GM21390 (cell line): ENCODE measurements at regions not wholly inside any gene's neighbourhood (a gene's known extent, or its start where the extent isn't known, plus 50 kb on each side); places are given as distances from the start of the nearest gene placed in this dataset.
A peak's percentile ranks its signal among the peaks of the same experiment; 100 is the strongest.
"Not testable (repeated sequence)": the region's sequence is repeated elsewhere in the genome, so short reads cannot be mapped to it uniquely, and the experiment has no call there.

Experiments used
- ATAC-seq: cut with Tn5 transposase; IDR thresholded peaks from one replicate; pipeline ENCODE4 v1.9.1; 2021; ENCODE audit not compliant: unreplicated experiment

DNA sequence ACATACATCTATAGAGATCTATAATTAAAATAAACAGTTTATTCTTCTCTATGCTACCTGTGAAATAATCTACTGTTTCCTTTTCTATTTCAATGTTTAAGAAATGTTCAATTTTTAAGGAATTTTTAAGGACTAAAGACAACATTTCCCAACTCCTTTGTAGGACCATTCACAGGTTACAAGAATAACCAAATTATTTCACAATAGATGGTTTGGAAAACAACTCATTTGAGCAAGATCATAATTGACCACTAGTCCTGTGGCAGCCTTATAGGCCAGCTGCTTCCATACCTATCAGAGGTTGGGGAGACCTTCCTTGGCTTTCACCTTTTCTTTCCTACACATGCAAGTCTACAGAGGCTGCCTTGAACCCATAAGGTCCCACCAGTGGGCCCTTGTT lies 193.7 kb downstream of the TTC39B start:
- no peak for ATAC-seq

DNA sequence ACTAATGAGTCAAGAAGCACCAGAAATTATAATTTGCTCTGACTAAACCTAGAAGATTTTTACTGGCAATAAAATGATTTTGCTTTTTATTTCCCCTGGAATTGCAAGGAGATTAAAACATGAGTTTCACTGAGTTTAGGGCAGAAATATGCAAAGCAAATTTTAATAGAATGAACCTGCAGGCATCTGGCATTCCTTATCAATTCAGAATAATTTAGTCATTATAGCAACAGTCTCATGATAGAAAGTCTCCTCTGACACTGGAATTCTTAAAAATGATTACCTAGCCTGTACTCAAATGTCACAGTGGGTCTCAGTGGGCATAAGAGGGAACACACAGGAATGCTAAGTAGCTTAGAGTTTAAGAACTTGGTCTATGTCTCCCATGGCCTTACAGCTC lies 195.9 kb downstream of the TTC39B start:
- ATAC-seq: no peak

DNA sequence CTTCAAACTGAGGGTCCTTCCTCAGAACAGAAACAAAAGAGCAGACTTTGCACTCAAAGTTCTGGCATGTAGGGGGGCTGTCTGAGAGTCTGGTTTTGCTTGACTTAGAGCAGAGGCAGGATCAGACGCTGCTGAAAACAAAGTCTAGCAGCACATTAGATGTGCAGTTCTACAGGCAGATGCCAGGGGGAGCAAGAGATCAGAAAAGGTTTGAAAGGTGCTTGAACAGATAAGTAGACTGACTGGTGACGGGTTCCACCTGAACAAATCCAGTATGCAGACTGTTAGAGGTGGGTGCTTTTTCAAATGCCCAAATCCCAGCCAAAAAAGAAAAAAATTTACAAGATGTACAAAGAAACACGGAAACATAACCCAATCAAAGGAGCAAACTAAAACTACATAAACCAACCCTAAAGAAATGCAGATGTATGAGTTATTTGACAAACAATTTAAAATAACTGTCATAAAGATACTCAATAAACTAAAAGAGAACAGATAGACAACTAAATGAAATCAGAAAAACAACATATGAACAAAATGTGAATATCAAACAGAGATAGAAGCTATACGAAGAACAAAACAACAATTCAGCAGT lies 194.7 kb upstream of the FREM1 start:
- peak; percentile 94 for ATAC-seq

DNA sequence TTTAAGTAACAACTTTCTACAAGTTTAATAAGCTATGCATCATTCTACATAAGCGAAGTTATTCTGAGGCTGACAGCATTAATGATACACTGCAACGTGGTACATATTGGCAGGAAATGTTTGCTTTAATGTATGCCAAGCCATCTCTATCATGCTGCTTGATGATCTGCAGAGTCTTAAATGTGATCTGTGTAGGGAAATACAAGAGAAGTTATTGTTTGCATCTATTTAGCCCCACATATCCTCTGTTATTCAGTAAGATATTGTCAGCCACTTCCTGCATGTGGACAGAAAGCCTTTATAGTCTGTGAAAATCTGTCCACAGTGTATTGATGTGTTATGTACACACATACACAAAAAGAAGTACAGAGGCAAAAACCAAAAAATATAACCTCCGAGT lies 193.1 kb upstream of the FREM1 start:
- no peak for ATAC-seq

DNA sequence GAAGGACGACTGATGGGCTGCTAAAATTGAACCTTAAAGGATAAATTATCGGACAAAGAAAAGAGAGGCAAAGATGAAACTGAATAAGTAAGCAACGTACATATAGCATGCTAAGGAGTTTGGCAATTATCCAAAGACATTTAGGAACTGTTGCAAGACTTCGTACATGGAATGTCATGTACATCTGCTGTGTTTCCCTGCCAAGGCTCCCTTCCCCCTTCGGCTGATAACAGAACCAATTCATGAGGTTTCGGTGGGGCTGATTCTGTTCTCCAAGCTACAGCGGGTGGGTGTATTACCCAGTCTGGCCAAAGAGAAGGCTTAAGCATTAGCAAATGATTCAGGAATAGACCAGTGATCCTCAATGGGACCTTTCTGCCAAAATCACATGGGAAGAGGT lies 190.9 kb upstream of the FREM1 start:
- no peak for ATAC-seq

DNA sequence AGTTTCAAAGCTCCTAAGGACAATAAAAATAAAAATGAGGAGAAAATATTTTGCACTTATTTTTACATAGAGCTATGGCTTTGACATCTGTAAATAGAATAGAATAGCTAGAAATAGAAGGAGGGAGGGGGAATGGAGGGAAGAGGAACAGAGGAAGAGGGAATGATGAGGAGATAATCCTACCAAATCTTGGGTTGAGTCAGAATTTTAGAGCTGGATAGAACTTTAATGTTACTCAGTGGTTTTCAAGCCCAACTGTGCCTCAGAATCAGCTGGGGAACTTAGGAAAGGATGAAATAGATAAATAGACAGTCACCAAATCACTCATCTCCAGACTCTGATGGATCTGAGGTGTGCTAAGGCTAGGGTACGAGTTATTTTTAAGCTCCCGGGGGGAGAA lies 190.3 kb upstream of the FREM1 start:
- ATAC-seq: no peak

DNA sequence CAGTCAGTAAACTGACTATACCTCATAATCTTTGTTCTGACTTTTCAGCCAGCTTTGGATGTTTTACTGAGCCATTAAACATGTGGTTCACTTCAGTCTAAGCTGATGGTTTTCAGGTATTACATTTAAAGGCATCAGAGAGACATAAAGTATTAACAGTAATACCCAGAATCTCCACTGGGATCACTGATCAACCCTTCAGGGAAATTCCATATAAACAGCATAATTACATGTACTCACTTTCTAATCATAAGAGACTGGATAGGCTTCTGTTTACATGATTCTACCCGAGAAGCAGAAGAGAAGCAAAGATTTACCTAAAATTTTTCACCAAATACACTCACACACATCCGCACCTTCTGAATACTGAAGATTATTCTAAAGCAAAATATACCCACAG lies 186.7 kb upstream of the FREM1 start:
- no peak for ATAC-seq

DNA sequence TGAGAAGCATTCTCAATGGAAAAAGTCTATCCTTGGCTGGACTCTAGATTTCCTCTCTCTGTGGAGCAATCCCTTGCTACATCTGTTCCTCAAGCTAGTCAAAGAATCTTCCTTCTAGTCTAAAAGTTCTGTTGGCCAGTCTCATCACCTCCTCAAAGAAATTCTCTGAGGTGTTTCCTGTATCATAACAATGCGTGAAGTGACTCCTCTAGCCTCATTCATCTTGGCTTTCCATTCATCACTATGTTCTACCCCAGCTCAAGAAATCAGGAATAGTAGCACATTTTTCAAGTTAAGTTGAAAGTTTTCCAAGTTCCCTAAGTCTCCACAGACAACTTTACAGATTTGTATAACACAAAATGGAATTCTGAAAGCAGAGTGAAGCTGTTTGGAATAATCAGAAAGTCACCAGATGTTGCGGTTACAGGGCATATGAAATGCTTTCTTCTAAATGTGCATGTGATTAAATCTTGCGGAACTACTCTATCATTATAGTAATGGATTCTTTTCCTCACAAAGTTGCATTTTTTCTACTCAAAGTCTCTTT lies 176.6 kb upstream of the FREM1 start:
- no peak for ATAC-seq

DNA sequence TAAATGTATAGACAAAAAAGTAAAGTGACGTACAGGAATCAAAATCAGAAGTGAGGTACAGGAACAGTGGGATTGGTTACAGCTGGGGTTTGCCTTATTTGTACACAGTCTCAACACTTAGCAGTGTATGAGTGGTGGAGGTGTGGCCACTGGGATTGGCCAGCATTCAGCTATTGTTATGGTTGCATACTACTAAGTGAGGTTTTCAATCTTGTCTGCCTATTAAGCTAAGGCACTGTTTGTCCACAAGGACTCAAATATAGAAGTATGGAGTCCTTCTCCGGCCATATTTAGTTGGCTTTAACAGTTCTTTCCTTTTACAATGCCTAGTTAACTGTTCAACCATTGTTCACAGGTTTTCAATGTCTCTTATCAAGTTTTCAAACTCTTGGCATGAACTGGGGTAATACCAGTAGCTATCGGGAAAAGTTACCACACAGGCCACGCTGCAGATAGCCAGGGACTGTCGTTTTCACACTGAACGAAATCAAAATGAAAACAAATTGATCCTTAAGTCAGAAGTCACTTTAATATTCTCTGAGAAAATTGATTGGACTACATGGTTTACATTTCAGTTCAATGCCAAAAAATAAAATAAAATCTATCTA lies 176.0 kb upstream of the FREM1 start:
- no peak for ATAC-seq

DNA sequence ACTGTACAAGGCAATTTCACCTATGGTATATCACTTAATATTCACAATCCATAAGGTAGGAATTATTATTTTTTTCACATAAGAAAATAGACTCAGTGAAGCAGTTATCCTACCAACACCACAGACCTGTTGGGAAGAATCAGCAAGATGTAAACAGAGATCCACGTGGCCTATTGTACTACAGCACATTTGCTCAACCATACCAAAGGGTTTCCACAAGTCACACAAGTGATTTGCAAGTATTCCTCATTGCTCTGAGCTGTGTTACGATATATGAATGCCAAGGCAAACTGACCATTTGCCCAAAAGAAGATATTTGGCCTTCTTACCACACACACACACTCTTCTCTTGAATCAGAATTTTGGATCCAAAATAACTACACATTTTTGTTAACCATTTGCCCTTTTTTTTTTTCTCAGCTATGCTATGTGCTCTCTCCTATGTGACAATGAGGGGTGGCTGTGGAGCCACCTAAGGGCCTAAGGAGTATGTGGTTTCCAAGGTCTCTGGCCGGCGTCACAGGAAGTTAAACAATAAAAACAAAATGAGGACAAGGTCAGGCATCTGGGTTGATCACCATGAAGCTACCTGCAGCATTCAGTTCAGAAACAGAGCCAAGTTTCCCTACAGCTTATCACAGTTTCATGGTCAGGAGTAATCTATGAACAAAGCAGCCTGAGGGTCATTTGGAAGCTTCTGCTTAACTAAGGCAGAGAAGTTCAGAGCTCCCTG lies 171.0 kb upstream of the FREM1 start:
- no peak for ATAC-seq

DNA sequence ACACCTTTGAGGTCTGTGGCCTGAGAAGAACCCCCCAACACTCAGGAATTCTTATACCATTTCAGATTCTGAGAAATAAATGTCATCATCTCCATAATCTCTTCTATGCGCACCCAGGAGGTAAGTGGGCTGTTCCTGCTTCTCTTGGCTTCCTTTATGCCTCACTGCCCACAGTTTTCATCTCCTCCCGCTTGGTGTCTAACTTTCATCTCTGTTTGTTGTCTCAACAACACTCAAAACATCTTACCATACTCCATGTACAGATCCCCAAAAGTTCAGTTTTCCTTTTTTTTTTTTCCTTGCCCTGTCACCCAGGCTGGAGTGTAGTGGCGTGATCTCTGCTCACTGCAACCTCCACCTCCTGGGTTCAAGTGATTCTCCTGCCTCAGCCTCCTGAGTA lies 170.2 kb upstream of the FREM1 start:
- ATAC-seq: no peak

DNA sequence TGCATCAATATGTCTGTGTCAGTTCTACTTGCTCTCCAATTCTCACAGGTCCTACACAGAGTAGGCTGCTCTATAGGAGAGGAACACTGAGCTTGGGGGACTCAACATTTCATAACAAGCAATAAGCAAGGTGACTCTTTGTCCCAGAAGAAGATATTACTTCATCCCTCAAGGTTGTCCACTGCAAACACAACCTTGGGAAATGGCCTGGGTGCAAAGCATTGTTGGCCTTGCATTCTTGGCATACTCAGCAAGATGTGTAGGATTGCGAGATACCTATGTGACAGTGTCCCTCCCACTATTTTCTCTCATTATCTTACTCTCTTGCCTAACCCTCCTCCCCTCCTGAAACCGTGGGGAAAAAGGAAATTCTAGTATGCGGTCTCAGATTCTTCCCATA lies 169.8 kb upstream of the FREM1 start:
- ATAC-seq: no peak

DNA sequence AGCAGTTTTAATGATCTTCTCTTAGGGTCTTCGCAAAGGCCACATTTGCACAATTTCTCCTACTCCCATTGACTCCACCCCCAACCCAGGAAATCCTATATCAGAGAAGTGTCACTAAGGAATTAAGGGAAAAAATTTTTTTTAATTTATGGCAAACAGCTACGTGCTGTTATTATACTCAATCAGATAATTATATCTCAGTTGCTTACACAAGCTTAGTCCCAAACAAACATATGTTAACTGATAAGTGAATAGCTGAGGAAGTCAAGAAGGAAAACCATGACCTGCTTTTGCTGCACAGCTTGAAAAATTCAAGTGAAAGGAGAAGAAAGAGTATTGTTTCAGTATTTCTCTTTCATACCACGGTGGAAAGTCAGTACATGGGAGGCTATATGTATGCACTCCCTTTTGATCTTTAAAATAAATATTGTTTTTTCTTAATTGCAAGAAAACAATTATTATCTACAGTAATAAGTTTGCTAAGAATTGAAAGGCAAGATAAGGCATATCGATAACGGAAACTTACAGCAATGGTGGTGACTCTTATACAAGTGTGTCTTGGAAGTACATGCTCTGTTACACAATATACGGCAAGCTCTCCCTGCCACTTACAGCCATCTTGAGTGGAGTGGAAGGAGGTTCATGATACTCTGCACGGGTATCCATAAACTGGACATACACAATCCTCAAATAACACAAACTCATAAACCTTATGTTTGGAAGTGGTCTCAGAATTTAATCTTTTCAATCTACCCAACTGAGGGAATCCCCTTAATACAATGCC lies 167.9 kb upstream of the FREM1 start:
- ATAC-seq: no peak

DNA sequence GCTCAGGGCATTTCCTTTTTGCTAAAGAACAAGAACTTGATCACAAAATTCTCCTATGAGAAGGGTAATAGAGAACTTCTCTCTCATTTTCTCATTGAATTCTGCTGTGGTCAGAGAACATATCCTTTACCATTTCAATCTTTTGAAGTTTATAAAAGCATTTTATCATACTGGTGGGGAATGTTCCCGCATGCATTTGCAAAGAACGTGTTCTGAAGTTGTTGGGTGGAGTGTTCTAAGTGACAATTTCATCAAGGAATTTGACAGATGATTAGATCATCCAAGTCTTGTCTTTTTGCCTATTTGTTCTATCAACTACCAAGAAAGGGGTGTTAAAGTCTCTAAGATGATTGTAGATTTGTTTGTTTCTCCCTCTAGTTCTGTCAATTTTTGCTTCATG lies 163.4 kb upstream of the FREM1 start:
- ATAC-seq: no peak

DNA sequence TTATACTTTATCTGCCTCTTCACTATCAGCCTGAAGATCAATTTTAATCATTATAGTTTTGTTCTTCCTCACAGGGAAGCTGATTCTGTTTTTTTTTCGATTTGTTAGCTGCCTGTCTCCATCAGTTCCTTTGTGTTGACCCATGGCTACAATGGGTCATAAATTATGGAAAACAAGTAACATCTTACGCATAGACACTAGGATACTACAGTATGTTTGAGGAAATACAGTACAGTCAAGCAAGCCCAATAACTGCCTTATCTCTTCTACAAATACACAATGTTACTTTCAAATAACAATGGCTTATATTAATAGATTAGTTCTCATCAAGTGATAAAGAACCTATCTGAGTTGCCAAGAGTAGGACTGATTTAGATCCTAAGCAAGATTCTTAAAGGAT lies 160.5 kb upstream of the FREM1 start:
- ATAC-seq: no peak

DNA sequence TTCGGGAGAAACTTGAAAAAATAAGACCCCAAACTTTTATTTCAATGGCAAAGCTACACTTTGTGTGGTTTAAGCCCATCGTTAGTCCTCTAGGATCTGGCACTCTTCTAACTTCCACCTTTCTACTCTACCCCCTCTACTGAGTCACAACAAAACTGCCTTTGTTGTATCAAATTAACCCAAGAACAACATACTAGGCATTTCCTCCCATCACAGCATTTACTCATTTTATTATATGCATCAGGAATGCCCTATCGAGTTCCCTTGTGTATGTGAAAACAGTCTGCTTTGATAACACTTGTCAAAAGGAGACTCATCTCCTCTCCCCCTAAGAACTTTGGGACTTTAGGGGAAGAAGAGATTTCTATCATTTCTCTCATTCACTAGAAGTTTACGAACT lies 158.9 kb upstream of the FREM1 start:
- no peak for ATAC-seq

DNA sequence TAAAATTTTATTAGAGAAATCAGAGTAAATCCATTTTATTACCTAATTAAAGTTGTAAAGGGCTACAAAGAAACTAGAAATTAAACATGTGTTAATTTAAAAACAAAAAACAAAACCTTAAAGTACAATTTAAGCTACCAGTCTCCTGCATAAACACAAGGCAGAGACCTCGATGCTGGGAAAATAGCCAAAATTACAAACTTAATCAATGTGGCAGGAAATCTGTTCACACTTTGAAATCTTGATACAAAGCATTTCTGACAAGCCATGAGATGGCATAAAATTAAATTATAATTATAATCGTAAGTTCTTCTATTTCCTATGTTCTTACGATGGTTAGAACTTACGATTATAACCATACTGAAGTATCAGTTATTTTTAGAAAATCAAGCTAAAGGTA lies 158.0 kb upstream of the FREM1 start:
- no peak for ATAC-seq

DNA sequence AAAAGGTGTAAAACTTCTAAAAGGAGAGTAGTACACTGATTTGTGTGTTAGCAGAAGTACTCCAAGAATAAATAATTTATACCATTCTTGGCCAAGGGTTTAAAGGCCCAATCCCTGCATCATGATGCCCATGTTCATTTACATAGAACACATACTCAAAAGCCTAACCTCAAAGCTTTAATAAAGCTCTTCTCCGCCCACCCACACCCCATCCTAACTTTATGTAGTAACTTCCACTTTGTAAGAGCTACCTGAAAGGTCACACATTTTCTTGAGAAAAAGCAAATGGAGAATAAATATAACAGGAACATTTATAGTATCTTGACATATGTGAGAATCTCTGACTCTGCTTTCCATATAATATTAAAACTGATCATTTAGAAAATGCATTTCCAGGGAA lies 148.8 kb upstream of the FREM1 start:
- no peak for ATAC-seq

DNA sequence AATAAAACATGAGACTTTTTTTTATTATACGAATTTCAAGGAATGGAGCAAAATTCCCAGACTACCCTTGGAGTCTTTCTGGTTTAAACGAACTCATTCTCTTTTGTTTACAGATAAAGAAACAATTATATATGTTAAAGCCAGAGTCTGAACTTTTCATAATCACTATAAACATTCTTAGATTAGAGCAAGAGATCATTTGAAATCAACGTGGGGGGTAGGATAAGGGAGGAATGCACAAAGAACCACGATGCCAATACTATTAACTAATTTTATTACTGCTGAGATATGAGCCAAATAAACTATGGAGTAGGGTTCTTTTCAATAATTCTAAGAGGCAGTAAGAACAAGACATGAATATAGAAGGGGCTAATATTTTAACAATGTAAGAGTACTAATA lies 148.0 kb upstream of the FREM1 start:
- ATAC-seq: no peak

DNA sequence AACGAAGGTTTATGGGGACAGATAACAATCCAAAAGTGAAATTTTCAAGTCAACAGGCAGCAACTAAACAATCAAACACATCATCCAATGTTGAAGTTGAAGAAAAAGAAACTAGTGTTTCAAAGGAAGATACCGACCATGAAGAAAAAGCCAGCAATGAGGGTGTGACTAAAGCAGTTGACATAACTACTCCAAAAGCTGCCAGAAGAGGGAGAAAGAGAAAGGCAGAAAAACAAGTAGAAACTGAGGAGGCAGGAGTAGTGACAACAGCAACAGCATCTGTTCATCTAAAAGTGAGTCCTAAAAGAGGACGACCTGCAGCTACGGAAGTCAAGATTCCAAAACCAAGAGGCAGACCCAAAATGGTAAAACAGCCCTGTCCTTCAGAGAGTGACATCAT lies 145.1 kb upstream of the FREM1 start:
- not testable (repeated sequence) for ATAC-seq

DNA sequence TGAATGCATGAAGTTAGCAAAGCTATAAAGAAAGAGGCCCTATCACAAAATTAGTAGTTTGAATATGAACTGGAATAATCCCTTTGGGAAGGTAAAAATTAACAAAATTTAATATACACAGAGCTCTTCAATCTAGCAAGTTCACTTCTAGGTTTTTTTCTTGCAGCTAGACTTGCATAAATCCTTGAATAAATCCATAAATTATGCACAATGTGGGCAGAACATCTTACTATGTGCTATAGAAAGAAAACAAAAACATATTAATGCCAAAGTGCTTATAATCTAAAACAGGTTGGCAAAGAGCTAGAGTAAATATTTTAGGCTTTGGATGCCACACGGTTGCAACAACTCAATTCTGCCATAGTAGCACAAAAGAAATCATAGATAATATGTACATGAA lies 138.5 kb upstream of the FREM1 start:
- no peak for ATAC-seq
